K562 (cell line): ENCODE measurements at regions not wholly inside any gene's neighbourhood (a gene's known extent, or its start where the extent isn't known, plus 50 kb on each side); places are given as distances from the start of the nearest gene placed in this dataset.

Experiments used
- ARHGAP35 ChIP-seq: fragments of 450-650 bp; IDR thresholded peaks from 2 replicates; pipeline ENCODE4 v1.6.1; 2018; ENCODE audit not compliant: partially characterized antibody
- FOXO4 ChIP-seq: fragments of 450-650 bp; formaldehyde crosslinking; IDR thresholded peaks from 2 replicates; pipeline ENCODE4 v1.4.0; 2020; ENCODE audit warnings: mild to moderate bottlenecking, moderate library complexity
- KDM4B ChIP-seq, 2 experiments: fragments of 450-650 bp in 1 of 2; sonication (generic) in 1 of 2; IDR thresholded peaks; 2 replicates each; pipeline ENCODE4 v1.6.1; 2016 to 2017; ENCODE audit warnings: borderline replicate concordance in 2 of 2, antibody characterized with exemption in 1 of 2, low read depth in 1 of 2, mild to moderate bottlenecking in 1 of 2
- POLR3A ChIP-seq: IDR thresholded peaks from 2 replicates; pipeline ENCODE4 v1.6.1; 2011; ENCODE audit warnings: borderline replicate concordance, mild to moderate bottlenecking, moderate library complexity; ENCODE audit not compliant: insufficient read length, insufficient read depth; ENCODE audit errors: extremely low read depth
- RB1 ChIP-seq: fragments of 450-650 bp; IDR thresholded peaks from 2 replicates; pipeline ENCODE4 v1.6.1; 2017; ENCODE audit warnings: low read depth, mild to moderate bottlenecking
- SAFB2 ChIP-seq: fragments of 200-400 bp; formaldehyde crosslinking; IDR thresholded peaks from 2 replicates; pipeline ENCODE4 v1.6.1; 2018; ENCODE audit warnings: borderline replicate concordance, low read length, low read depth, moderate library complexity; ENCODE audit not compliant: severe bottlenecking
- SNIP1 ChIP-seq: fragments of 450-650 bp; IDR thresholded peaks from 2 replicates; pipeline ENCODE4 v1.7.1; 2017; ENCODE audit warnings: low read depth, mild to moderate bottlenecking
- TFAP4 ChIP-seq: sonication (generic); formaldehyde crosslinking; IDR thresholded peaks from 2 replicates; pipeline ENCODE4 v1.8.0; 2022; ENCODE audit warnings: missing genetic modification reagents, mild to moderate bottlenecking, moderate library complexity, borderline replicate concordance
- TRIM25 ChIP-seq: fragments of 450-650 bp; IDR thresholded peaks from 2 replicates; pipeline ENCODE4 v1.7.0; 2016; ENCODE audit warnings: borderline replicate concordance
- ZBTB17 ChIP-seq: fragments of 450-650 bp; formaldehyde crosslinking; IDR thresholded peaks from 2 replicates; pipeline ENCODE4 v1.4.0; 2020; ENCODE audit warnings: mild to moderate bottlenecking
- ZC3H8 ChIP-seq: fragments of 450-650 bp; IDR thresholded peaks from 2 replicates; pipeline ENCODE4 v1.6.1; 2017
- ZNF197 ChIP-seq: fragments of 200-800 bp; sonication (Bioruptor generic); IDR thresholded peaks from 2 replicates; pipeline ENCODE4 v1.6.1; 2016; ENCODE audit warnings: low read depth, missing genetic modification characterization, missing compliant biosample characterization
- ZNF395 ChIP-seq: fragments of 200-800 bp; sonication (Bioruptor generic); IDR thresholded peaks from 2 replicates; pipeline ENCODE4 v1.6.1; 2017; ENCODE audit warnings: missing genetic modification characterization, missing compliant biosample characterization
- ZNF436 ChIP-seq: fragments of 250-450, 450-650 bp; sonication (Bioruptor Pico); formaldehyde crosslinking; IDR thresholded peaks from 2 replicates; pipeline ENCODE4 v1.7.0; 2020; ENCODE audit warnings: mild to moderate bottlenecking

- TF ChIP-seq ZNF395 (CRISPR knock-in tag), result no peak
- TF ChIP-seq ZNF436, result no peak
- no peak for TF ChIP-seq ZBTB17
- no peak for TF ChIP-seq SNIP1
- TF ChIP-seq ZNF197 (CRISPR knock-in tag), result no peak
- no peak for TF ChIP-seq RB1
- no peak for TF ChIP-seq TRIM25
- no peak for TF ChIP-seq POLR3A
- TF ChIP-seq KDM4B (IDR thresholded peaks at IDR 0.05; ENCODE audit: borderline replicate concordance in 2 of 2, low read depth in 1 of 2), result no peak
- 0 out of 2 replicates have a peak, but pooled peaks have one; percentile 20 for TF ChIP-seq TFAP4 (CRISPR knock-in tag)
- no peak for TF ChIP-seq ZC3H8
- TF ChIP-seq FOXO4 (CRISPR knock-in tag), result no peak
- no peak for TF ChIP-seq SAFB2
- TF ChIP-seq ARHGAP35, result no peak
Observed at GRCh38 chr5:142248853-142249462, 75.9 kb downstream of the SPRY4 start (continued).
